ENCODE measurements at regions not wholly inside any gene's neighbourhood (a gene's known extent, or its start where the extent isn't known, plus 50 kb on each side); places are given as distances from the start of the nearest gene placed in this dataset.
"Not testable (repeated sequence)": the region's sequence is repeated elsewhere in the genome, so short reads cannot be mapped to it uniquely, and the experiment has no call there.

- DNase-seq (ENCODE audit: low read depth in 4 of 4, low spot score in 1 of 4) = no peak
Observed at GRCh38 chr6:154629127-154629526, 104.1 kb upstream of the SCAF8 start.

- no peak for DNase-seq (ENCODE audit: low read depth in 4 of 4, low spot score in 1 of 4)
Observed at GRCh38 chr6:154632119-154632518, 101.1 kb upstream of the SCAF8 start.

- DNase-seq (ENCODE audit: low read depth in 4 of 4, low spot score in 1 of 4) = no peak
Observed at GRCh38 chr6:154637392-154637791, 95.8 kb upstream of the SCAF8 start.

- no peak for DNase-seq (ENCODE audit: low read depth in 4 of 4, low spot score in 1 of 4)
Observed at GRCh38 chr6:154638369-154638768, 94.8 kb upstream of the SCAF8 start.

- not testable (repeated sequence) for DNase-seq (ENCODE audit: low read depth in 4 of 4, low spot score in 1 of 4)
Observed at GRCh38 chr6:154639196-154639595, 94.0 kb upstream of the SCAF8 start.

- DNase-seq (ENCODE audit: low read depth in 4 of 4, low spot score in 1 of 4) = no peak
Observed at GRCh38 chr6:154648188-154648887, 84.9 kb upstream of the SCAF8 start.

GRCh38 chr6:154648888-154649205 lies 84.4 kb upstream of the SCAF8 start:
- no peak for DNase-seq (ENCODE audit: low read depth in 4 of 4, low spot score in 1 of 4)

GRCh38 chr6:154649721-154650120 lies 83.5 kb upstream of the SCAF8 start:
- no peak for DNase-seq (ENCODE audit: low read depth in 4 of 4, low spot score in 1 of 4)

- no peak for DNase-seq (ENCODE audit: low read depth in 4 of 4, low spot score in 1 of 4)
Observed at GRCh38 chr6:154650351-154650750, 82.9 kb upstream of the SCAF8 start.

GRCh38 chr6:154651656-154652055 lies 81.6 kb upstream of the SCAF8 start:
- DNase-seq (ENCODE audit: low read depth in 4 of 4, low spot score in 1 of 4) = no peak

- no peak for DNase-seq (ENCODE audit: low read depth in 4 of 4, low spot score in 1 of 4)
Observed at GRCh38 chr6:154653385-154653784, 79.8 kb upstream of the SCAF8 start.

GRCh38 chr6:154653853-154654252 lies 79.4 kb upstream of the SCAF8 start:
- no peak for DNase-seq (ENCODE audit: low read depth in 4 of 4, low spot score in 1 of 4)

GRCh38 chr6:154656660-154657059 lies 76.6 kb upstream of the SCAF8 start:
- no peak for DNase-seq (ENCODE audit: low read depth in 4 of 4, low spot score in 1 of 4)

GRCh38 chr6:154661768-154662167 lies 71.4 kb upstream of the SCAF8 start:
- DNase-seq (ENCODE audit: low read depth in 4 of 4, low spot score in 1 of 4) = no peak

GRCh38 chr6:154664287-154664686 lies 68.9 kb upstream of the SCAF8 start:
- no peak for DNase-seq (ENCODE audit: low read depth in 4 of 4, low spot score in 1 of 4)

- DNase-seq (ENCODE audit: low read depth in 4 of 4, low spot score in 1 of 4) = no peak
Observed at GRCh38 chr6:154668156-154668555, 65.1 kb upstream of the SCAF8 start.

- DNase-seq (ENCODE audit: low read depth in 4 of 4, low spot score in 1 of 4) = no peak
Observed at GRCh38 chr6:154672086-154672485, 61.1 kb upstream of the SCAF8 start.

- DNase-seq (ENCODE audit: low read depth in 4 of 4, low spot score in 1 of 4) = no peak
Observed at GRCh38 chr6:154673919-154674318, 59.3 kb upstream of the SCAF8 start.

GRCh38 chr6:154675602-154676088 lies 57.6 kb upstream of the SCAF8 start:
- DNase-seq (ENCODE audit: low read depth in 4 of 4, low spot score in 1 of 4) = peak; percentile 71 to 78 (median 74)

- no peak for DNase-seq (ENCODE audit: low read depth in 4 of 4, low spot score in 1 of 4)
Observed at GRCh38 chr6:154682633-154683125, 50.5 kb upstream of the SCAF8 start.

Data from stimulated activated CD4-positive, alpha-beta T cell treated with anti-CD3 and anti-CD28 coated beads, Interleukin-1b, Interleukin-23, amount 100 ng/mL, for 24 hours (primary cell).